CMK (cell line): ENCODE measurements at regions not wholly inside any gene's neighbourhood (a gene's known extent, or its start where the extent isn't known, plus 50 kb on each side); places are given as distances from the start of the nearest gene placed in this dataset.
A peak's percentile ranks its signal among the peaks of the same experiment; 100 is the strongest.
"Not testable (repeated sequence)": the region's sequence is repeated elsewhere in the genome, so short reads cannot be mapped to it uniquely, and the experiment has no call there.

Source experiments
- DNase-seq: peaks from one replicate; pipeline ENCODE4 v3.0.0-alpha.2; 2010; ENCODE audit warnings: low read depth

GRCh38 chr12:92398565-92399309 is 253.1 kb upstream of the BTG1 start:
- DNase-seq, result no peak

GRCh38 chr12:92396647-92397252 is 251.1 kb upstream of the BTG1 start:
- DNase-seq, result no peak

GRCh38 chr12:92395322-92395721 is 249.7 kb upstream of the BTG1 start:
- DNase-seq, result no peak

- DNase-seq, result no peak
Measured at GRCh38 chr12:92394895-92395294, 249.2 kb upstream of the BTG1 start.

GRCh38 chr12:92393504-92393903 is 247.9 kb upstream of the BTG1 start:
- DNase-seq, result no peak

- DNase-seq, result not testable (repeated sequence)
Measured at GRCh38 chr12:92391726-92392125, 246.1 kb upstream of the BTG1 start.

GRCh38 chr12:92389466-92389865 is 243.8 kb upstream of the BTG1 start:
- no peak for DNase-seq

GRCh38 chr12:92385296-92385695 is 239.7 kb upstream of the BTG1 start:
- DNase-seq, result no peak

GRCh38 chr12:92384571-92384970 is 238.9 kb upstream of the BTG1 start:
- DNase-seq, result no peak

GRCh38 chr12:92382383-92382878 is 236.8 kb upstream of the BTG1 start:
- DNase-seq, result no peak

GRCh38 chr12:92381856-92382255 is 236.2 kb upstream of the BTG1 start:
- DNase-seq, result no peak

GRCh38 chr12:92378682-92379479 is 233.2 kb upstream of the BTG1 start:
- no peak for DNase-seq

- not testable (repeated sequence) for DNase-seq
Measured at GRCh38 chr12:92375504-92375903, 229.9 kb upstream of the BTG1 start.

GRCh38 chr12:92370828-92371227 is 225.2 kb upstream of the BTG1 start:
- DNase-seq, result no peak

- no peak for DNase-seq
Measured at GRCh38 chr12:92369636-92370035, 224.0 kb upstream of the BTG1 start.

- DNase-seq, result no peak
Measured at GRCh38 chr12:92369056-92369455, 223.4 kb upstream of the BTG1 start.

- DNase-seq, result no peak
Measured at GRCh38 chr12:92365836-92366235, 220.2 kb upstream of the BTG1 start.

- no peak for DNase-seq
Measured at GRCh38 chr12:92365333-92365732, 219.7 kb upstream of the BTG1 start.

- DNase-seq, result peak; percentile 12
Measured at GRCh38 chr12:92363295-92364146, 217.9 kb upstream of the BTG1 start.

GRCh38 chr12:92362785-92363184 is 217.1 kb upstream of the BTG1 start:
- no peak for DNase-seq

- no peak for DNase-seq
Measured at GRCh38 chr12:92362126-92362525, 216.5 kb upstream of the BTG1 start.

GRCh38 chr12:92360543-92360942 is 214.9 kb upstream of the BTG1 start:
- no peak for DNase-seq
